ENCODE measurements at regions not wholly inside any gene's neighbourhood (a gene's known extent, or its start where the extent isn't known, plus 50 kb on each side); places are given as distances from the start of the nearest gene placed in this dataset.

GRCh38 chr3:107446706-107447105 lies 69.5 kb downstream of the CCDC54 start:
- dilution Hi-C loops (cut with HindIII; ENCODE audit: low sequenced_read_pairs, unreplicated experiment), result no loop called here
- Histone ChIP-seq H3K4me2 (ENCODE audit: low read depth, low read length) (no peak overlapping the region), H3K4me1 (ENCODE audit: control insufficient read depth, insufficient read depth, low read length) (no peaks in the 10 kb centered on the region), H3K4ac (ENCODE audit: low read depth, low read length) (no peak overlapping the region), H4K8ac (ENCODE audit: low read depth in 2 of 2, low read length in 2 of 2) (no peak overlapping the region), H3K9ac (ENCODE audit: low read depth, low read length) (no peak overlapping the region), H2AK5ac (ENCODE audit: low read depth, low read length) (no peak overlapping the region), H2BK15ac (ENCODE audit: low read depth, low read length) (no peak overlapping the region), H3K14ac (replicated peaks; ENCODE audit: low read depth, low read length) (no peak overlapping the region), H2AFZ (replicated peaks; ENCODE audit: low read length, poor library complexity) (no peak overlapping the region), H4K20me1 (ENCODE audit: insufficient read depth, low read length) (no peaks in the 10 kb centered on the region), H2BK20ac (ENCODE audit: low read depth, low read length) (no peak overlapping the region), H3K9me1 (ENCODE audit: insufficient read depth, low read length) (no peaks in the 10 kb centered on the region), H3K56ac (ENCODE audit: extremely low read depth, insufficient read depth, low read length) (no peak overlapping the region), H4K91ac (ENCODE audit: insufficient read depth, low read depth, low read length) (no peak overlapping the region), H3K18ac (ENCODE audit: low read depth, low read length) (no peak overlapping the region), H3K27ac (ENCODE audit: insufficient read depth, low read length) (no peak overlapping the region), H3K36me3 (ENCODE audit: control insufficient read depth, insufficient read depth, low read length) (no peaks in the 10 kb centered on the region), H3K79me1 (ENCODE audit: low read depth in 1 of 2, low read length in 2 of 2) (no peaks in the 10 kb centered on the region), H2BK5ac (ENCODE audit: low read depth, low read length, poor library complexity, severe bottlenecking) (no peak overlapping the region), H4K5ac (ENCODE audit: low read depth, low read length) (no peak overlapping the region), H3K9me3 (ENCODE audit: control insufficient read depth, insufficient read depth, low read length) (no peaks in the 10 kb centered on the region), H3K4me3 (ENCODE audit: insufficient read depth, low read depth, low read length) (no peak overlapping the region), H3K27me3 (ENCODE audit: control insufficient read depth, insufficient read depth, low read length) (no peaks in the 10 kb centered on the region), H2AK9ac (replicated peaks; ENCODE audit: low read depth, low read length, poor library complexity) (no peak overlapping the region), H2BK120ac (ENCODE audit: low read depth, low read length) (no peak overlapping the region), H3K23ac (ENCODE audit: low read depth, low read length) (no peak overlapping the region)
- no peak for DNase-seq
- TF ChIP-seq ELK1 (IDR thresholded peaks at IDR 0.05; ENCODE audit: borderline replicate concordance, low read depth, low read length) (no peak), FOS (IDR thresholded peaks at IDR 0.05; ENCODE audit: low read depth, low read length) (no peak), SMC3 (IDR thresholded peaks at IDR 0.05; ENCODE audit: low read depth, low read length) (no peak), MAZ (IDR thresholded peaks at IDR 0.05; ENCODE audit: borderline replicate concordance, low read depth, low read length) (no peak), RFX5 (IDR thresholded peaks at IDR 0.05; ENCODE audit: low read depth, low read length) (no peak), RCOR1 (IDR thresholded peaks at IDR 0.05; ENCODE audit: insufficient replicate concordance, low read length) (no peak)
- ChIA-PET CTCF (no interaction called here), POLR2A (ENCODE audit: unreplicated experiment) (no interaction called here)
- intact Hi-C loops (cut with micrococcal nuclease), result no loop called here
- no TSS peak for BruUV-seq (replicated peaks)
- no peak for ATAC-seq (ENCODE audit: low read depth)
- in situ Hi-C loops (cut with MboI; ENCODE audit: low sequenced_read_pairs), result no loop called here
- WGBS, 2 experiments (ENCODE audit: extremely low coverage in 2 of 2, insufficient read length in 1 of 2), result no CpG with 5 or more reads among the region's 1 CpG

Measured in IMR-90 (cell line).